GM18517 (cell line): ENCODE measurements at regions not wholly inside any gene's neighbourhood (a gene's known extent, or its start where the extent isn't known, plus 50 kb on each side); places are given as distances from the start of the nearest gene placed in this dataset.
A peak's percentile ranks its signal among the peaks of the same experiment; 100 is the strongest.
"Not testable (repeated sequence)": the region's sequence is repeated elsewhere in the genome, so short reads cannot be mapped to it uniquely, and the experiment has no call there.

Experiments
- ATAC-seq: cut with Tn5 transposase; IDR thresholded peaks from one replicate; pipeline ENCODE4 v1.9.1; 2021; ENCODE audit warnings: mild to moderate bottlenecking, moderate library complexity; ENCODE audit not compliant: unreplicated experiment

- ATAC-seq: no peak
Observed at GRCh38 chr3:144957398-144958101, 985.9 kb downstream of the DIPK2A start.

DNA sequence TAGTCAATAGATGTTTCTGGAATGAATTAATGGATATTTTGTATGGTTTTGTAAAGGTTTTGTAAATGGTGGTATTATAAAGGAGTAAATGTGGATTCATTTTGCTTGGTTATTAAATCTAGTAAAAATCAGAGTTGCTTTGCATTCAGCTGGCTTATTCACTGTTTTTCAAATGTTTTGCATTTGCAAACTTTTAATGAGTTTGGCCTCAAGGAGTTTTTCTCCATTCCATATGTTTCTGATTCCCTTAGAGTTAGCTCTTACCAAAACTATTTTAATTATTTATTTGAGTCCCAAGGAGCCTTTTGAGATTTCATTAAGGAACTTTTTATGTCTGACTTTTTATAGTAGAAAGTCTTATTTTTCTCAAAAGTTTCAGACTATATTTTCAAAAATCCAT, 992.2 kb downstream of the DIPK2A start:
- ATAC-seq: no peak

- no peak for ATAC-seq
Observed at GRCh38 chr3:144966560-144966959, 994.9 kb downstream of the DIPK2A start.

DNA sequence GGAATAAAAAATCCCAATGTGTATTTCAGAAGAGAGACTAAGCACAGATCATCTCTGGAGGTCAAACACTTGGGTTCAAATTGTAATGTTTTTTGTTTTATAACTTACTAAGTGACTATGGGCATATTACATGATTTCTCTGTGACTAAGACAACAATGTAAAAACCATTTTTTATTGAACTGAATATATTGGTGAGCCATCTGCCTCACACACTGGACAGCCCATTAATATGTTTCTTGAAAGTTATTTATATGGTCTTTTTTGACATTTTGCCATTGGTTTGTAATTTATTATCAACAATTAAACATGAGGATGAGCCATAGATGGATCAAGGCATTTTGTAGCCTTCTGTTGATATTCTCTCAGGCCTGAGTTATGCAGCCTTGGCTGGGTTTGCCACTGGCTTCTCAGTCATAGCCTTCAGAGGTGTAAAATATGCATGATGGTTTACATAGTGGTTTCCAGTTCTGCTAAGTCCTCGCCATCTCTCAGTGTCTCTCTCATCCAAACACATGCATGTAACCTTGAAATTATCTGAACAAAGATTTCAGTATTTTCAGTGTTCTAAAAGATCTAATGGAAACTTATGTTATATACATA, 997.2 kb downstream of the DIPK2A start:
- ATAC-seq: no peak

DNA sequence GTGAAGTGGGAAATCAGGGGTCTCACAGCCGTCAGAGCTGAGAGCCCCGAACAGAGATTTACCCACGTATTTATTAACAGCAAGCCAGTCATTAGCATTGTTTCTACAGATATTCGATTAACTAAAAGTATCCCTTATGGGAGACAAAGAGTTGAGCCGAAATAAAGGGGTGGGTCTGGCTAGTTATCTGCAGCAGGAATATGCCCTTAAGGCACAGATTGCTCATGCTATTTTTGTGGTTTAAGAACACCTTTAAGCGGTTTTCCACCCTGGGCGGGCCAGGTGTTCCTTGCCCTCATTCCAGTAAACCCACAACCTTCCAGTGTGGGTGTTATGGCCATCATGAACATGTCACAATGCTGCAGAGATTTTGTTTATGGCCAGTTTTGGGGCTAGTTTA, 1012.9 kb downstream of the DIPK2A start:
- ATAC-seq: not testable (repeated sequence)

DNA sequence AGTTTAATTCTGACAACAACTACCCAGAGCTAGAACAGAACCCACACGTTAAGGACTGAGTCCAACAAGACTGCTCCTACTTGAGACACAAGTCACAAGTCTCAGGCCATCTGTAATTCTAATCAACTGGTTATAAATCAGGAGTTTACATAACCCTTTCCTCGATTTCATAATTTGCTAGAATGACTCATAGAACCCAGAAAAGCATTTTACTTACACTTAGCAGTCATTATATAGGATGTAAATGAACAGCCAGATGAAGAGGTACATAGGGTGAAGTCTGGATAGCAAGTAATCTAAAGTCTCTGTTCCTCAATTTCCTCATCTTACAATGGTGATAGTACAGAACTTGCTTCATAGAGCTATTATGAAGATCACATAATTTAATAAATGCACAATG, 1018.2 kb downstream of the DIPK2A start:
- ATAC-seq: no peak

- no peak for ATAC-seq
Observed at GRCh38 chr3:144995856-144996255, 1024.2 kb downstream of the DIPK2A start.

- ATAC-seq: no peak
Observed at GRCh38 chr3:145005427-145005826, 1033.8 kb downstream of the DIPK2A start.

DNA sequence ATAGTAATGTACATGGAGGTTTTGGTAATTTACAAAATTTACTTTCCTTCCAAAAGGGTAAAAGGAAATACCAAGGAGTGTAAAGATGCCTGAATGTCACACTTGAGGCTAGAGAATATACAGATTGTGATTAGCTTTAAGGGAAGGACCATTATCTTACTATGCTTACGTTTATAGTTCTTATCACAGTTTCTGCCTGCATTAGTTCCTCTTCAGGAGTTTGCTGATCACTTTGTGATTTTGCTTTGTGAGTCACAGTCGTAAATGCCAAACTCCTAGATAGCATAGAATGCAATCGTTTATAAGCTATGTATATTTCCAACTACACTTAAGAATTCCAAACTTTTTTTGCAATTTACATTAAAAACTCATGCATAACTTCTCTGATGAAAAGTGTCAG, 1034.6 kb downstream of the DIPK2A start:
- ATAC-seq: no peak

DNA sequence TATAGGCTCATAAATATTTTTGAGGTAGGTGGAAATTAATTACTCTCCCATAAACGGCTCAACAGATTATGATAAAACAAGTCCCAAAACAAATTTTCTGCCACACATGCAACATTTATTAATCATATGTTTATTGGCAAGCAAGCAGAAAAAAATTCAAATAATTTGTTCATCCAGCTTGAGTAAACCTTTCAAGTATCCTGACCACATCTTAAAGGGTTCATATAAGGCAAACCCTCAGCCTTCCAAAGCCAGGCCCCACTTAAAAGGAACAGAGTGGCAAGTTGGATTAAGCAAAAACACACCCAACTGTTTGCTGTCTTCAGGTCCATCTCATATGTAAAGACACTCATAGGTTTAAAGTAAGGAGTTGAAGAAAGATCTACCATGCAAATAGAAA, 1042.3 kb downstream of the DIPK2A start:
- ATAC-seq: no peak

DNA sequence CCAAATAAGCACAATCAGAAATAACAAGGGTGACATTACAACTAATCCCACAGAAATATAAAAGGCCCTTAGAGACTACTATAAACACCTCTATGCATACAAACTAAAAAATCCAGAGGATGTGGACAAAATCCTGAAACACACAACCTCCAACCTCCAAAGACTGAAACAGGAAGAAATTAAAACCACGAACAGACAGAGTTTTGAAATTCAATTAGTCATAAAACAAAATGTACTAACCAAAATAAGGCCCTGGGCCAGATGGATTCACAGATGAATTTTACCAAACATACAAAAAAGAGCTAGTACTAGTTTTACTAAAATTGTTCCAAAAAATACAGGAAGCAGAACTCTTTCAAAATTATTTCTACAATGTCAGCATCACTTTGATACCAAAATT, 1043.6 kb downstream of the DIPK2A start:
- ATAC-seq: no peak

DNA sequence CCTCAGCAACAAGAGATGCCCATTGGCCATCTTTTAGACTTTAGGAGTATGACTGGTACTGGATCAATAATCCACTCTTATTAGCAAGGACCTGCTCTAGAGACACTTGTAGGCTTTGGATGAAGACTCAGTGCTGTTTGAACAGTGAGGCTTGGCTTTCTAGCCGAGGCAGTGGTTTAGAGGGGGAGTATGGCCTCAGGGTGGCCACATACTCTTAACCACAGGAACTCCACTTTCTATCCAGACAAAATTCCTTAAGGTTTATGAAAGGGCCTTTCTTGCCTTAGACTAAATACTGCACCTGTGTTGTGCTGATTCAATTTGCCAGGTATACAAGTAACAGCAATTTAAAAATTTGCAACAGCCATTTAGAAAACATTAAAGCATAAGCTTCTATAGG, 1046.3 kb downstream of the DIPK2A start:
- ATAC-seq: no peak

DNA sequence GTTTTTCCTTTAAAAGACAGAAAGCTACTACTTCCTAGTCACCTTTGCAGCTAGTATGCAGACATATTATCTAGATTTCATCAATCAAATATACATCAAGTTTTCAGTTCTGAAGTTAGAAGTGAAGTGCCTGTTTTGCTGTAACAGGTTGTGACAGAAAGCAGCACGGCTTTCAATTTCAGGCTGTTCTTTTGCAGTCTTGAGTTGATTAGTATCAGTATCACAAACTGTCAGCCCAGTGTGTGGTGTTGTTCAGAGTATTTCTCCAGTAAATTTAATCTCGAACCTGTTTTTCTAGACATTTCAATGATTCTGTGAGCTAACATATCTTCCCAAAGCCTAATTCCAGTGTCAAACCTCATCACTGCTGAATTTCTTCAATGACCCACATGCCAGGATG, 1050.8 kb downstream of the DIPK2A start:
- ATAC-seq: no peak

- no peak for ATAC-seq
Observed at GRCh38 chr3:145024700-145025099, 1053.1 kb downstream of the DIPK2A start.

GRCh38 chr3:145027186-145027585, 1055.6 kb downstream of the DIPK2A start:
- not testable (repeated sequence) for ATAC-seq

GRCh38 chr3:145032791-145033190, 1061.2 kb downstream of the DIPK2A start:
- ATAC-seq: no peak

GRCh38 chr3:145035682-145036081, 1064.1 kb downstream of the DIPK2A start:
- no peak for ATAC-seq

DNA sequence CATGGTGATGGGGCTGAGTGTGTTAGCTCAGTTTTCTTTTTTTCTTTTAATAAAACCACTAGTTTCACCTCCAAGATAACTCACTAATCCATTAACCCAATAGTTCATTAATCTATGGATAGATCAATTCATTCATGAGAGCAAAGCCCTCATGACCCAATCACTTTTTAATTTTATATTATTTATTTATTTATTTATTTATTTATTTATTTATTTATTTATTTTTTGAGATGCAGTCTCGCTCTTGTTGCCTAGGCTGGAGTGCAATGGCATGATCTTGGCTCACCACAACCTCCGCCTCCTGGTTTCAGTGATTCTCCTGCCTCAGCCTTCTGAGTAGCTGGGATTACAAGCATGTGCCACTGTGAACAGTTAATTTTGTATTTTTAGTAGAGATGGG, 1082.4 kb downstream of the DIPK2A start:
- ATAC-seq: not testable (repeated sequence)

- ATAC-seq: peak; percentile 71
Observed at GRCh38 chr3:145055375-145056076, 1083.9 kb downstream of the DIPK2A start.

- ATAC-seq: no peak
Observed at GRCh38 chr3:145058483-145058882, 1086.9 kb downstream of the DIPK2A start.

- ATAC-seq: no peak
Observed at GRCh38 chr3:145063616-145064015, 1092.0 kb downstream of the DIPK2A start.

DNA sequence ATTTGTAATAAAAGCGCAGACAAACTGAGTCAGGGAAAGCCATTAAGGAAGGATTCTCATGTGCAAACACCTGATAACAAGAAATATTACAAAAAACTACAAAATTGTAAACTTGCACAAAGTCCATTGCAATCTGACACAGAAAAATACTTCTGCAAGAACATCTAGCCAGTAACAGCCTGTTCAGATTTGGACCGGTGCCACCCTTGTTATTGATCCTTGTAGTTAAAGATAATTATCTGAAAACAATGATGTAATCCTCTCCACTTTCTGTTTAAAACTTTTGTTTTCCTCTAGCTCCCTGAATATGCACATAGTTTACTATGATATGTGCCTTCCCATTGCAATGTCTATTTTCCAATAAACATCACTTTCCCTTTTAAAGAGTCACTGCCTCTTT, 1090.2 kb downstream of the PLOD2 start:
- ATAC-seq: no peak
